ENCODE measurements at regions not wholly inside any gene's neighbourhood (a gene's known extent, or its start where the extent isn't known, plus 50 kb on each side); places are given as distances from the start of the nearest gene placed in this dataset.

DNA sequence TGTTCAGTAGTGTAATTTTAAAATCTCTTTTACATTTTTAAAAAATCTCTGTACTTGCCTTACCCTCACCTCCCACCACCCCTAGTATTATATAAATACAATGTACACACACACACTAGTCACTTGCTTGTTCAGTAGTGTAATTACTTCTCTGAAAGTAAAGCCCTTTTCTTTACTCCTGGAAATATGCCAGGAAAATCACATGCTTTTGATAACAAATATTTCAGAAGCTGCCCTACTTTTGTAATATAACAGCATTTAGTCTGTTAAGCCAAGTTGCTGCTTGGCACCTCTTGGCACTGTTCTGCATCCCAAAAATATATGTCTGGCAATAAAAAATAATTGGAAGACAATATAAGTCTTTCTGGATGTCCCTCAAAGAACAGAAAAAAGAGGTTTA, 172.8 kb upstream of the APOOL start:
- TF ChIP-seq CTCF (IDR thresholded peaks at IDR 0.05) = no peak
- TF ChIP-seq POLR2A (IDR thresholded peaks at IDR 0.05) = no peak

All from adrenal gland (tissue), 5 donors.